Duodenal mucosa (tissue), 2 donors: ENCODE measurements at regions not wholly inside any gene's neighbourhood (a gene's known extent, or its start where the extent isn't known, plus 50 kb on each side); places are given as distances from the start of the nearest gene placed in this dataset.
"Not testable (repeated sequence)": the region's sequence is repeated elsewhere in the genome, so short reads cannot be mapped to it uniquely, and the experiment has no call there.

Source experiments
- H3K27ac ChIP-seq: one replicate; pipeline ENCODE4 v1.7.0; 2013; ENCODE audit warnings: low read depth, low read length
- H3K27me3 ChIP-seq, 2 donors: one replicate each; pipeline ENCODE4 v1.7.0; 2013; ENCODE audit warnings: low read length in 2 of 2, control low read depth in 1 of 2; ENCODE audit not compliant: insufficient read depth in 2 of 2, control insufficient read depth in 1 of 2
- H3K36me3 ChIP-seq, 2 donors: one replicate each; pipeline ENCODE4 v1.7.0; 2013; ENCODE audit warnings: low read length in 2 of 2, control low read depth in 1 of 2; ENCODE audit not compliant: insufficient read depth in 2 of 2, control insufficient read depth in 1 of 2
- H3K4me1 ChIP-seq, 2 donors: one replicate each; pipeline ENCODE4 v1.7.0; 2013; ENCODE audit warnings: low read length in 2 of 2, control low read depth in 1 of 2; ENCODE audit not compliant: insufficient read depth in 2 of 2, control insufficient read depth in 1 of 2
- H3K4me3 ChIP-seq, 2 donors: one replicate each; pipeline ENCODE4 v1.7.0; 2013; ENCODE audit warnings: low read length in 2 of 2, low read depth in 1 of 2
- H3K9ac ChIP-seq, 2 donors: one replicate each; pipeline ENCODE4 v1.7.0; 2013; ENCODE audit warnings: low read length in 2 of 2, low read depth in 1 of 2
- H3K9me3 ChIP-seq, 2 donors: one replicate each; pipeline ENCODE4 v1.7.0; 2013; ENCODE audit warnings: low read length in 2 of 2, control low read depth in 1 of 2; ENCODE audit not compliant: control insufficient read depth in 1 of 2

DNA sequence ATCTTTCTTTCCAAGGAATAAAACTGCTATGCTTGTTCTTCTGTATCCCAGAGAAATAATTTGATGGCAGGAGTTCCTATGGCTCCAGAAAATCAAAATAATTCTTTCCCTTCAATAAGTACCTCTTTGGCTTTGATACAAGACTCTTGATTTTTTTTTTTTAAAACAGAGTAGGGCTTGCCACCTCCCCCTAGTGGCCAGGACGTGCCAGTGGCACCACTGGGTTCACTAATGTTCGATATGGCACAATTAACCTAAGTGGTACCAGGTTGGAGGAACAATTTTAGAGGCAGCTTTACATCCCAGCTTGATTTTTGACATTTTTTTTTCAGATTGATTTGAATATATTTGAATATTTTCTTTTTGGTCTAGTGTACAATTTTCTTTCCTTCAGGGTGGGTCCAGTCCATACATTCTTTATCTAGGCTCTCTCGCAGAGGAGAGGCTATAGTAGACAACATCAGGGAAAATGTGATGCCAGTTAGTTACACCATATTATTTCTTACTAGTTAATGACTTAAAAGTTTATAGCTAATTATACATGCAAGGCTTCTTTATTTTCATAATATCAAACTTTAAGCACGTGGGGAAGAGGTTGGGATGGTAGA is 330.9 kb downstream of the S1PR1 start:
- Histone ChIP-seq H3K9me3 (peaks cover 0 to 4% of the 10 kb centered on the region in 2 donors), H3K27me3 (no peaks in the 10 kb centered on the region), H3K4me3 (no peak overlapping the region), H3K36me3 (no peaks in the 10 kb centered on the region), H3K27ac (no peak overlapping the region), H3K4me1 (peaks cover 4 to 16% of the 10 kb centered on the region in 2 donors), H3K9ac (no peak overlapping the region)

DNA sequence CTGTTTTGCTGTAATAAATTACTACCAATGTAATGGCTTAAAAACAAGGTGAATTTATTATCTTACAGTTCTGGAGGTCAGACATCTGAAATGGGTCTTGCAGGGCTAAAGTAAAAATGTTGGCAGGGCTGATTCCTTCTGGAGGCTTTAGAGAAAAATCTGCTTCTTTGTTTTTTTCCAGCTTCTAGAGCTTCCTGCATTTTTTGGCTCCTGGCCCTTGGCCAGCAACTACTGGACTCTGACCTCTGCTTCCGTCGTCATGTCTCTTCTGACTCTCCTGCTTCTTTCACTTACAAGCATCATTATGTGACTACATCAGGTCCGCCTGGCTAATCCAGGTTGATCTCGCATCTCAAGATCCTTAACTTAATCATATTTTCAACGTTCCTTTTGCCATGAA is 350.9 kb downstream of the S1PR1 start:
- no peak overlapping the region for H3K27ac ChIP-seq
- H3K9ac ChIP-seq = no peak overlapping the region
- no peaks in the 10 kb centered on the region for H3K36me3 ChIP-seq
- no peak overlapping the region for H3K4me3 ChIP-seq
- H3K9me3 ChIP-seq = no peaks in the 10 kb centered on the region
- no peaks in the 10 kb centered on the region for H3K4me1 ChIP-seq
- H3K27me3 ChIP-seq = no peaks in the 10 kb centered on the region

DNA sequence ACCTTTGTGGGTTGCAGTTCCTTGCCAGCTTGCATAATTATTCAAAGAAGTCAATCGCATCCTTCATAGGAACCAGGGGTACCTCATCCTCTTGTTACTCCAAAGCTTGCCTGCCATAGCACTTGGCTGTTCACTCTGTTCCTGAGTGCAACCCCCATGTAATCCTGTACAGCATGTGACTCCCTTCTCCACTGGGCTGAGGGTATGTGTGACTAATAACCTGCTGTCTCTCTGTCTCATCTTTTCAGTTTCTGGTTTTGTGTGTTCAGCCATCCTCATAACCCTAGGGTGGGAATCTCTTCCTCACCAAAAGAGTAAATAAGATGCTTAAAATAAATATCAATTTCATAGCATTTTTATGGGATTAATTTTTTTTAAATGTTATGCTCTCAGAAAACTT is 351.9 kb downstream of the S1PR1 start:
- H3K36me3 ChIP-seq = no peaks in the 10 kb centered on the region
- no peaks in the 10 kb centered on the region for H3K27me3 ChIP-seq
- H3K9me3 ChIP-seq = no peaks in the 10 kb centered on the region
- H3K27ac ChIP-seq = no peak overlapping the region
- no peaks in the 10 kb centered on the region for H3K4me1 ChIP-seq
- H3K9ac ChIP-seq = no peak overlapping the region
- H3K4me3 ChIP-seq = no peak overlapping the region

DNA sequence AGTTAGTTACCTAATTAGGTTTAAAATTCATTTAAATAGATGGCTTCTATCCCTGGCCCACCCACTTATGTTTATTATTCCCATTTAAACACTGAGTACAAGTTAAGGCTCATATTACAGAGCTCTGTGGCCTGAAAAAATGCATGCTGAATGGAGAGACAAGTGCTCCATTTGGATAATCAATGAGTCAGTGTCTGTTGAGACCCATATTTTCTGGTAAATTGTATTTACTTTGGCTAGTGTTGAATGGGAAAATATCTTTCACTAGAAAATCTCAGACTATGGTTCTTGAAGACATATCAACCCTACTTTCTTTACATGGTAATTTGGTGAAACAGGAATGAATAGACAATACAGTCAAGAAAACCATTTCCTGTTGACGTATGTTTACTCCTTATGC is 356.0 kb downstream of the S1PR1 start:
- Histone ChIP-seq H3K4me1 (no peaks in the 10 kb centered on the region), H3K4me3 (no peak overlapping the region), H3K27me3 (no peaks in the 10 kb centered on the region), H3K9ac (no peak overlapping the region), H3K36me3 (no peaks in the 10 kb centered on the region), H3K27ac (no peak overlapping the region), H3K9me3 (no peaks in the 10 kb centered on the region)

DNA sequence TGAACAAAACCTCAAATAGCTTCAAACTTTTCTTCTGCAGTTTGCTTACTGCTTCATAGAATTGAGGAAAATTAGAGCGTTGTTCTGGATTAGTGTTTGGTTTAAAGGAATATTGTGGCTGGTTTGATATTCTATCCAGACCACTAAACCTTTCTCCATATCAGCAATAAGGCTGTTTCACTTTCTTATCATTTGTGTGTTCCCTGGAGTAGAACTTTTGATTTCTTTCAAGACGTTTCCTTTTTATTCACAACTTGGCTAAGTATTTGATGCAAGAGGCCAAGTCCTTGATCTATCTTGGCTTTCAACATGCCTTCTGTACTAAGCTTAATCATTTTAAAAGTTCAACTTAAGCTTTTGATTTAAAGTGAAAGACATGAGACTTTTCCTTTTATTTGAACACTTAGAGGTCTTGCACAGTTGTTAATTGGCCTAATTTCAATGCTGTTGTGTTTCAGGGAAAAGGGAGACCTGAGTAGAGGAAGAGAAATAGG is 359.1 kb downstream of the S1PR1 start:
- H3K4me1 ChIP-seq = no peaks in the 10 kb centered on the region

DNA sequence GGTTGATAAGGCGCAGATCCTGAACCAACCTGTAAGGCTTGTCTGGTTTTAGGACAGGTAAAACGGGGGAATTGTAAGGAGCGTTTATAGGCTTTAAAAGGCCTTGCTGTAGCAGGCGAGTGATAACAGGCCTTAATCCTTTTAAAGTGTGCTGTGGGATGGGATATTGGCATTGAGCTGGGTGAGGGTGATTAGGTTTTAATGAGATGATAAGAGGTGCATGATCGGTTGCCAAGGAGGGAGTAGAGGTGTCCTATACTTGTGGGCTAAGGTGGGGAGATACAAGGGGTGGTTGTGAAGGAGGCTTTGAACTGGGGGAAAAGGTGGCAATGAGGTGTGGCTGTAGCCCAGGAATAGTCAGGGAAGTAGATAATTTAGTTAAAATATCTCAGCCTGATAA is 363.8 kb downstream of the S1PR1 start:
- not testable (repeated sequence) for H3K27ac ChIP-seq

More for the DNA sequence above, 359.1 kb downstream of the S1PR1 start:
- Histone ChIP-seq H3K36me3 (no peaks in the 10 kb centered on the region), H3K9ac (no peak overlapping the region), H3K27me3 (no peaks in the 10 kb centered on the region), H3K27ac (no peak overlapping the region), H3K9me3 (no peaks in the 10 kb centered on the region), H3K4me3 (no peak overlapping the region)

DNA sequence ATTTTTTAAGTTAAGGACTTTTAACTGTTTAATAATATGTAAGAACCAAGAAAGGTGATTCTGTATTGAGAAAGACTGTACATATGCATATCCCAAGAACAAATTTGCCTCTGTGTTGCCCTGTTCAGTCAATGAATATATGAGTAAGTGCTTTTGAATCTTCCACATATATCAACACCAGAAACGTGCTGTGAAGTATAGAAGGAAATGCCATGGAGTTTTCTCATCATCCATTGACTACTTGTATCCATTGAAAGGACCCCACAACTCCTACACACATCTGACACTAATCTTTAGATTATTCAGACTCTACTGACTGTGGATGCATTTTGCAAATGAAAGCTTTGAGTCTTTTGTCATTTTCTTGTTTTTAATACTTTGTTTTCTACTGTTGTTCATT is 366.9 kb downstream of the S1PR1 start:
- Histone ChIP-seq H3K27me3 (no peaks in the 10 kb centered on the region), H3K27ac (no peak overlapping the region), H3K9ac (no peak overlapping the region), H3K36me3 (no peaks in the 10 kb centered on the region), H3K9me3 (no peaks in the 10 kb centered on the region), H3K4me3 (no peak overlapping the region), H3K4me1 (no peaks in the 10 kb centered on the region)

More for the DNA sequence above, 363.8 kb downstream of the S1PR1 start:
- not testable (repeated sequence) for H3K27me3 ChIP-seq, H3K4me3 ChIP-seq, H3K36me3 ChIP-seq, H3K9me3 ChIP-seq, H3K4me1 ChIP-seq, H3K9ac ChIP-seq

DNA sequence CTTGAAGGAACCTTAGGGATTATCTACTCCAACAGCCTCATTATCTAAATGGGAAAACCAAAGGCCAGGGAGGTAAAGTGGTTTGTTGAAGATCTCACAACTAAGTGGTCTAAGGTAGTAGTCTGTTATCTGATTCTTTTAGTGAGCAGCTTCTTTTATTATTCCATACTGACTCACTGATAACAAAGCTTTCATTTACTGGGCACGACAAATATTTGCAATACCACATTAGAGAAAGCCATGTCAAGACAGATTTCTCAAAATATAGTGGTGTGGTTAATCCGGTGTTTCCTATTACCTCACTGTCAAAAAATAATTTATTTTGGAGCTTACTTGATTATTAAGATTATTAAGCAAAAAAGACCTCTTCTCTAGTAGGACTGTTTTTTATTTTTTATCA is 369.1 kb downstream of the S1PR1 start:
- no peaks in the 10 kb centered on the region for H3K27me3 ChIP-seq
- peaks cover 0 to 5% of the 10 kb centered on the region in 2 donors for H3K9me3 ChIP-seq
- no peak overlapping the region for H3K27ac ChIP-seq
- H3K36me3 ChIP-seq = no peaks in the 10 kb centered on the region
- no peak overlapping the region for H3K9ac ChIP-seq
- H3K4me3 ChIP-seq = no peak overlapping the region
- H3K4me1 ChIP-seq = no peaks in the 10 kb centered on the region

DNA sequence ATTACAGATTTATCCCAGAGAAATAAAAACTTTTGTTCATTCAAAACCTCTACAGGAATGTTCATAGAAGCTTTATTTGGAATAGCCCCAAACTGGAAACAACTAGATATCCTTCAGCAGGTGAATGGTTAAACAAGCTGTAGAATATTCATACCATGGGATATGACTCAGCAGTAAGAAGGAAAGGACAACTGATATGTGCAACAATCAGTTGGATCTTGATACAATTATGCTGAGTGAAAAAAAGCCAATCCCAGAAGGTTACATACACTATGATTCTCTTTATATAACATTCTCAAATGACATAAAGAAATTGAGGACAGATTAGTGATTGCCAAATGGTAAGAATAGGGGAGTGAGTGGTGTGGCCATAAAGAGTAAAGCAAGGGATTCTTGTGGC is 376.7 kb downstream of the S1PR1 start:
- Histone ChIP-seq H3K9me3 (peaks cover 0 to 5% of the 10 kb centered on the region in 2 donors), H3K9ac (no peak overlapping the region), H3K27me3 (no peaks in the 10 kb centered on the region), H3K4me1 (no peaks in the 10 kb centered on the region), H3K27ac (no peak overlapping the region), H3K36me3 (no peaks in the 10 kb centered on the region), H3K4me3 (no peak overlapping the region)

DNA sequence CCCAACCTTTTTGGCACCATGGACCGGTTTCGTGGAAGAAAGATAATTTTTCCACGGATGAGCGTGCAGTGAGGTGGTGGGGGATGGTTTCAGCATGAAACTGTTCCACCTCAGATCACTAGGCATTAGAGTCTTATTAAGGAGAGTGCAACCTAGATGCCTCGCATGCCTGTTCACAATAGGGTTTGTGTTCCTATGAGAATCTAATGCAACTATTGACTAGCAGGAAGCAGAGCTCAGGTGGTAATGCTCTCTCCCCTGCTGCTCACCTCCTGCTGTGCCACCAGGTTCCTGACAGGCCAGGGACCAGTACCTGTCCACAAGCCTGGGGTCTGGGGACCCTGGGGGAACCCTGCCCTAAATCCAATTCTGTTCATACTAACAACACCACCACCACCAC is 377.8 kb downstream of the OLFM3 start:
- H3K4me3 ChIP-seq = no peak overlapping the region
- no peaks in the 10 kb centered on the region for H3K9me3 ChIP-seq
- no peak overlapping the region for H3K27ac ChIP-seq
- no peak overlapping the region for H3K9ac ChIP-seq
- no peaks in the 10 kb centered on the region for H3K27me3 ChIP-seq
- H3K4me1 ChIP-seq = no peaks in the 10 kb centered on the region
- no peaks in the 10 kb centered on the region for H3K36me3 ChIP-seq
